ENCODE measurements at regions not wholly inside any gene's neighbourhood (a gene's known extent, or its start where the extent isn't known, plus 50 kb on each side); places are given as distances from the start of the nearest gene placed in this dataset.

GRCh38 chr6:102961902-102962301 lies 1568.4 kb downstream of the GRIK2 start:
- TF ChIP-seq POLR2AphosphoS5 (IDR thresholded peaks at IDR 0.05), result no peak
- TF ChIP-seq EP300 (IDR thresholded peaks at IDR 0.05), result no peak
